ENCODE measurements at regions not wholly inside any gene's neighbourhood (a gene's known extent, or its start where the extent isn't known, plus 50 kb on each side); places are given as distances from the start of the nearest gene placed in this dataset.

DNA sequence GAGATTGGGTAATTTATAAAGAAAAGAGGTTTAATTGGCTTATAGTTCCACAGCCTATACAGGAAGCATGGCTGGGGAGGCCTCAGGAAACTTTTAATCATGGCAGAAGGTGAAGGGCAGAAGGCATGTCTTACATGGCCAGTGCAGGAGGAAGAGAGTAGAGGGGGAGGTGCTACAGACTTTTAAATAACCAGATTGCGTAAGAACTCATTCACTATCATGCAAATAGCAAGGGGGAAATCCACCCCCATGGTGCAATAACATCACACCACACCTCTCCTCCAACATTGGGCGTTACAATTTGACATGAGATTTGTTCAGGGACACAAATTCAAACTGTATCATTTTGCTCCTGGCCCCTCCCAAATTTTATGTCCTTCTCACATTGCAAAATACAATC is 353.8 kb upstream of the PABPC5 start:
- H4K91ac ChIP-seq (ENCODE audit: insufficient read length, low read depth, low read length): no peak overlapping the region
- H3K9me3 ChIP-seq (ENCODE audit: control insufficient read depth, low read depth, low read length): no peaks in the 10 kb centered on the region
- H3K4me3 Mint-ChIP-seq: no peak overlapping the region
- H2BK120ac ChIP-seq (ENCODE audit: low read depth, low read length, poor library complexity, severe bottlenecking): no peak overlapping the region
- no peak overlapping the region for H3K27ac ChIP-seq (ENCODE audit: insufficient read length, low read depth, low read length)
- H3K4me1 ChIP-seq (ENCODE audit: insufficient read depth, low read length): no peaks in the 10 kb centered on the region
- no peak overlapping the region for H2BK20ac ChIP-seq (ENCODE audit: low read depth, low read length, poor library complexity, severe bottlenecking)
- no peaks in the 10 kb centered on the region for H3K27me3 ChIP-seq (ENCODE audit: insufficient read depth, low read length)
- H3K4me1 Mint-ChIP-seq: peaks cover 0 to 3% of the 10 kb centered on the region in 2 experiments; a peak in 1 of 4 replicates
- no peak overlapping the region for H3K9ac ChIP-seq (ENCODE audit: extremely low read depth, insufficient read length, low read length)
- H3K18ac ChIP-seq (ENCODE audit: insufficient read length, low read depth, low read length): no peak overlapping the region
- peaks cover 16 to 27% of the 10 kb centered on the region in 2 experiments; a peak in 4 of 5 replicates for H3K9me3 Mint-ChIP-seq
- no peaks in the 10 kb centered on the region for H3K23me2 ChIP-seq (ENCODE audit: insufficient read length, low read depth, low read length, poor library complexity, severe bottlenecking)
- no peak overlapping the region for H3K56ac ChIP-seq (ENCODE audit: insufficient read length, low read depth, low read length)
- no peak overlapping the region for H2AK5ac ChIP-seq (ENCODE audit: insufficient read length, low read length)
- H2BK15ac ChIP-seq (ENCODE audit: low read depth, low read length): no peak overlapping the region
- no peaks in the 10 kb centered on the region for H3K27me3 Mint-ChIP-seq (ENCODE audit: low read depth)
- no peaks in the 10 kb centered on the region for H4K20me1 ChIP-seq (ENCODE audit: control insufficient read depth, insufficient read depth, insufficient read length)
- no peak overlapping the region for H3T11ph ChIP-seq (ENCODE audit: low read length)
- no CpG with 5 or more reads among the region's 2 CpGs for WGBS (ENCODE audit: extremely low coverage, insufficient read length, low lambda C conversion rate)
- H4K5ac ChIP-seq (ENCODE audit: insufficient read length, low read depth, low read length): no peak overlapping the region
- TF ChIP-seq CTCF (conservative IDR thresholded peaks at IDR 0.05): no peak
- no peak overlapping the region for H3K4me2 ChIP-seq (ENCODE audit: insufficient read depth, insufficient read length, low read length)
- H3K79me1 ChIP-seq (ENCODE audit: insufficient read depth, low read depth, low read length, poor library complexity, severe bottlenecking): no peaks in the 10 kb centered on the region
- no peak overlapping the region for H3K23ac ChIP-seq (ENCODE audit: insufficient read length, low read depth, low read length)
- H3K36me3 Mint-ChIP-seq (ENCODE audit: insufficient read depth in 1 of 3, low read depth in 3 of 3): peaks cover 13 to 22% (median 16%) of the 10 kb centered on the region in 3 experiments
- H2BK12ac ChIP-seq (ENCODE audit: insufficient read length, low read depth, low read length): no peak overlapping the region
- no peak overlapping the region for H3K27ac Mint-ChIP-seq
- H2AFZ ChIP-seq (ENCODE audit: low read length): no peak overlapping the region
- no peaks in the 10 kb centered on the region for H3K79me2 ChIP-seq (ENCODE audit: insufficient read depth, low read length)
- no peak overlapping the region for H3K14ac ChIP-seq (ENCODE audit: insufficient read depth, low read length)
- no peak for DNase-seq
- no peak overlapping the region for H2BK5ac ChIP-seq (ENCODE audit: insufficient read length, low read length)
- H3K4ac ChIP-seq (ENCODE audit: low read depth, low read length): no peak overlapping the region
- no peak overlapping the region for H4K8ac ChIP-seq (replicated peaks; ENCODE audit: insufficient read length, low read depth, low read length)

All from H9 (cell line).